ENCODE measurements at regions not wholly inside any gene's neighbourhood (a gene's known extent, or its start where the extent isn't known, plus 50 kb on each side); places are given as distances from the start of the nearest gene placed in this dataset.

DNA sequence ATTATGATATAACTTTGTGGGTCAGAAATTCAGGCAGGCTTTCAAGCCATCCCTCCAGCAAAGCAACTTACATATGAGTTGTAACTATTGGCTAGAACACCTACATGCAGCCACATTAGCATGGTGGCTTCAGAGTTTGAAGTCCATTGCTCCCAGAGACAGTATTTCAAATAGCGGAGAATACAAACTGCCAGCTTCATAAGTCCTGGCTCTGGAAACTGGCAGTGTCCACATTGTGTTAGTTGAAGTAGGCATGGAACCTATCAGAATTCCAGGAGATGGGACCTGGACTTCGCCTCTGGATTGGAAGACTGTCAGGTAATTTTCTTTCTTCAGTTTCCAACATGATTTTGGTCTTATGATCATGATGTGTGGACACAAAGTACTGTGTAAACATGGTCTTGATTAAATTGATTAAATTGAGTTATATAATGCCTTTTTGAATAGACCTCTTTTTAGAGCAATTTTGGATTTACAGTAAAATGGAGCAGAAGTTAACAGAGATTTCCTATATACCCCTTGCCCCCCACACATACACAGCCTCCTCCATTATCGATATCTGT lies 209.9 kb upstream of the NAV2 start:
- no peaks in the 10 kb centered on the region for H3K9me3 Mint-ChIP-seq (ENCODE audit: insufficient read depth)
- H3K36me3 Mint-ChIP-seq (ENCODE audit: low read depth): no peaks in the 10 kb centered on the region
- ChIA-PET POLR2A (no interaction called here), CTCF (no interaction called here)
- peaks cover 3% of the 10 kb centered on the region for H3K27me3 Mint-ChIP-seq (ENCODE audit: low read depth)
- H3K4me3 Mint-ChIP-seq: no peak overlapping the region
- no peaks in the 10 kb centered on the region for H3K4me1 Mint-ChIP-seq (ENCODE audit: low read depth)
- H3K27ac Mint-ChIP-seq: no peak overlapping the region
- DNase-seq (no peak), ATAC-seq (no peak)

- ChIA-PET CTCF (no interaction called here), POLR2A (no interaction called here)
- H3K36me3 Mint-ChIP-seq (ENCODE audit: low read depth): no peaks in the 10 kb centered on the region
- ATAC-seq (no peak), DNase-seq (no peak)
- no peaks in the 10 kb centered on the region for H3K4me1 Mint-ChIP-seq (ENCODE audit: low read depth)
- H3K27me3 Mint-ChIP-seq (ENCODE audit: low read depth): peaks cover 3% of the 10 kb centered on the region
- H3K9me3 Mint-ChIP-seq (ENCODE audit: insufficient read depth): no peaks in the 10 kb centered on the region
- no peak overlapping the region for H3K27ac Mint-ChIP-seq
- no peak overlapping the region for H3K4me3 Mint-ChIP-seq
Observed at GRCh38 chr11:19501631-19502030, 211.0 kb upstream of the NAV2 start.

GRCh38 chr11:19499999-19500398 lies 212.6 kb upstream of the NAV2 start:
- no peak overlapping the region for H3K4me3 Mint-ChIP-seq
- H3K9me3 Mint-ChIP-seq (ENCODE audit: insufficient read depth): no peaks in the 10 kb centered on the region
- H3K27me3 Mint-ChIP-seq (ENCODE audit: low read depth): peaks cover 3% of the 10 kb centered on the region
- H3K36me3 Mint-ChIP-seq (ENCODE audit: low read depth): no peaks in the 10 kb centered on the region
- ATAC-seq (no peak), DNase-seq (no peak)
- H3K4me1 Mint-ChIP-seq (ENCODE audit: low read depth): no peaks in the 10 kb centered on the region
- H3K27ac Mint-ChIP-seq: no peak overlapping the region
- CTCF ChIA-PET: no interaction called here
- POLR2A ChIA-PET: no interaction called here

GRCh38 chr11:19499026-19499669 lies 213.5 kb upstream of the NAV2 start:
- Mint-ChIP-seq H3K4me3 (no peak overlapping the region), H3K36me3 (ENCODE audit: low read depth) (no peaks in the 10 kb centered on the region), H3K27ac (no peak overlapping the region), H3K4me1 (ENCODE audit: low read depth) (no peaks in the 10 kb centered on the region), H3K9me3 (ENCODE audit: insufficient read depth) (no peaks in the 10 kb centered on the region), H3K27me3 (ENCODE audit: low read depth) (peaks cover 3% of the 10 kb centered on the region)
- no peak for ATAC-seq
- POLR2A ChIA-PET: no interaction called here
- no peak for DNase-seq
- CTCF ChIA-PET: no interaction called here

DNA sequence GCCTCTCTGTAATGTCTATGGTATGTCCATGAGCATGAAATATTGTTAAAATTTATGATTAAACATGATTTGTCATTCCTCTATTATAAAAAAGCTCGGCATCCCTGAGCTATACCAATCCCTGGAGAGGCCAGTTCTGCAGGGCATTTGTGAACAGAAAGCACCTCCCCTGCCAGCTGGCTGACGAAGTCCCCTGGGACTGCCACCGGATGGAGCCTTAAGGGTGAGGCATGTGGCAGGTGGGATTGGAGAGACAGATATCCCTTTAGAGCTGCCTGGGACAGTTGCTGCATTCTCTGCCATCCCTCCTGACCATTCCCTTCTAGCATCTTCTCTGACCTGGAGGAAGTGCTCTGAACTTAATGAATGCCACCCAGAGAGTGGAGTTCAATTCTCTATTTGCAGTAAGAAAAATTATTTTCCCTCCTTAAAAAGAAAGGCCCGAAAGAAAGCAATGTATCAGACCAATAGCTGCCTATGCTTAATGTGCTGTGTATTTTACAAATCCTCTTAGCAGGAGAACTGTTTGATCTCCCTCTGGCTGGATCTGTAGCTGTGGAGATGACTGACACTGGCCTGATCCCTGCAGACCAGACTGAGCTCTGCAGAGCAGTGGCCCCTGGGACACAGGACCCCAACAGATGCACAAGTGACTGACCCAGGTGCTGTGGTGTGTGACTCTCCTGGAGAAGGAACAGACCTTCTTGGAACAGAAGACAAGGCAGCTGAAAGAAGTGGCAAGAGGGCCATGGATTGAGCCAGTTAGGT lies 219.0 kb upstream of the NAV2 start:
- ATAC-seq (no peak), DNase-seq (no peak)
- H3K36me3 Mint-ChIP-seq (ENCODE audit: low read depth): no peaks in the 10 kb centered on the region
- no peak overlapping the region for H3K4me3 Mint-ChIP-seq
- peaks cover 4% of the 10 kb centered on the region for H3K27me3 Mint-ChIP-seq (ENCODE audit: low read depth)
- no peaks in the 10 kb centered on the region for H3K4me1 Mint-ChIP-seq (ENCODE audit: low read depth)
- H3K27ac Mint-ChIP-seq: no peak overlapping the region
- CTCF ChIA-PET: no interaction called here
- POLR2A ChIA-PET: no interaction called here
- no peaks in the 10 kb centered on the region for H3K9me3 Mint-ChIP-seq (ENCODE audit: insufficient read depth)

- ATAC-seq: no peak
- no peaks in the 10 kb centered on the region for H3K27me3 Mint-ChIP-seq (ENCODE audit: low read depth)
- no peak overlapping the region for H3K4me3 Mint-ChIP-seq
- H3K27ac Mint-ChIP-seq: no peak overlapping the region
- ChIA-PET CTCF (no interaction called here), POLR2A (no interaction called here)
- no peak for DNase-seq
- H3K36me3 Mint-ChIP-seq (ENCODE audit: low read depth): no peaks in the 10 kb centered on the region
- no peaks in the 10 kb centered on the region for H3K9me3 Mint-ChIP-seq (ENCODE audit: insufficient read depth)
- H3K4me1 Mint-ChIP-seq (ENCODE audit: low read depth): no peaks in the 10 kb centered on the region
Observed at GRCh38 chr11:19482319-19483100, 230.1 kb upstream of the NAV2 start.

DNA sequence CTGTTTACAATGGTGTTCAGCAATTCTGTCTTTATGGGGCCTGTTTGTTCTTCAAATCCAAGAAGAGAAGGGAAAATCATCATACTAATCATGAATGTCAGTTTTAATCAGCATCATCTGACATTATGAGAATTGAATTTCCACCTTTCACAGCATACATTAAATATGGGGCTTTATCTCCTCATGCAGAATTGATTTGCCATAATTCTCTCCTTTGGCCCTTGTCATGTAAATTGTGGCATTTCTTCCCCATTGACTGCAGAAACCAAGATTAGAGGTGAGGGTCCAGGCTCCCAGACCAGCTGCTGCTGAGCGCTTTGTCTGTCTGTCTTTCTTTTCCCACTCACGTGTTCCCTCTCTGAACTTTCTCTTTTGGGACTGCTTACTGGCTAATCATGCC lies 232.1 kb upstream of the NAV2 start:
- ChIA-PET CTCF (no interaction called here), POLR2A (no interaction called here)
- Mint-ChIP-seq H3K4me3 (no peak overlapping the region), H3K27ac (no peak overlapping the region), H3K9me3 (ENCODE audit: insufficient read depth) (no peaks in the 10 kb centered on the region), H3K36me3 (ENCODE audit: low read depth) (no peaks in the 10 kb centered on the region), H3K27me3 (ENCODE audit: low read depth) (no peaks in the 10 kb centered on the region), H3K4me1 (ENCODE audit: low read depth) (no peaks in the 10 kb centered on the region)
- ATAC-seq (no peak), DNase-seq (no peak)

- Mint-ChIP-seq H3K27ac (no peak overlapping the region), H3K36me3 (ENCODE audit: low read depth) (no peaks in the 10 kb centered on the region)
Observed at GRCh38 chr11:19478891-19479290, 233.7 kb upstream of the NAV2 start.

DNA sequence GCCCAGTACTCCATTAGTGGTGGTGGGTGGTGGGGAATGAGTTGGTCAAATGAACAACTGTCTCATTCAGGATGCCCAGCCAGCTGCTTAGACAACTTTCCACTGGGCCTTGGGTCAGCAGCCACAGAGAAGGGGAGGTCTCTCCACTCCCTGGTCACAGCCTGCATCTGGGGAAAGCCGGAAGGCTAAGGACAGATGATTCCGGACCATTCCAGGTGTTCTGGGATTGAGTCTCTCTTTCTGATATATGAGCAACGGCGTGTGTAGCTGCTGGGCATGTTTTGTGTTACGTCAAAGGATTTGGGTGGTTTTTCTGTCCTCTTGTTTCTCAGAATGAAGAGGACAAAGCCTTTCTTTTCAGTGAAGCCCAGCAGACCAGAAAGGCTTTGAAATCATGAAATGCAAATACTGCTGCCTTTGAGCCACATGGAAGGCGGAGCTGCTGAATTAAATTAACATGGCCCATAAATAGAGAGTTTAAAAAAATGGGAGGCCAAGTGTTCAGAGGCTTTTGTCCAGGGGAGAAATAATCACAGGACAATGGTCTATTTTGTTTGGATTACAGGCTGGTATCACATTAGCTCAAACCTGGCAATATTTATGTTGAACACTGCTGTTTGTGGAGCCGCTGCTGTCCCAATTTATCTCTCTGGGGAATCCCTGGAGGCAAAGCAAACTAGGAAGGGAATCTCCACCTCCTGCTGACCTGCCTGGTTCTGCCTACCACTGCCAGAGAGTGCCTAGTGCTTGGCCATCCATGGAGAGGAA lies 234.4 kb upstream of the E2F8 start:
- Mint-ChIP-seq H3K36me3 (ENCODE audit: low read depth) (no peaks in the 10 kb centered on the region), H3K27ac (no peak overlapping the region), H3K4me3 (no peak overlapping the region), H3K27me3 (ENCODE audit: low read depth) (no peaks in the 10 kb centered on the region), H3K4me1 (ENCODE audit: low read depth) (no peaks in the 10 kb centered on the region), H3K9me3 (ENCODE audit: insufficient read depth) (no peaks in the 10 kb centered on the region)
- ChIA-PET CTCF (no interaction called here), POLR2A (no interaction called here)
- DNase-seq (no peak), ATAC-seq (no peak)

More at GRCh38 chr11:19478891-19479290, 233.7 kb upstream of the NAV2 start:
- DNase-seq (no peak), ATAC-seq (no peak)
- Mint-ChIP-seq H3K27me3 (ENCODE audit: low read depth) (no peaks in the 10 kb centered on the region), H3K9me3 (ENCODE audit: insufficient read depth) (no peaks in the 10 kb centered on the region), H3K4me3 (no peak overlapping the region), H3K4me1 (ENCODE audit: low read depth) (no peaks in the 10 kb centered on the region)
- ChIA-PET CTCF (no interaction called here), POLR2A (no interaction called here)

DNA sequence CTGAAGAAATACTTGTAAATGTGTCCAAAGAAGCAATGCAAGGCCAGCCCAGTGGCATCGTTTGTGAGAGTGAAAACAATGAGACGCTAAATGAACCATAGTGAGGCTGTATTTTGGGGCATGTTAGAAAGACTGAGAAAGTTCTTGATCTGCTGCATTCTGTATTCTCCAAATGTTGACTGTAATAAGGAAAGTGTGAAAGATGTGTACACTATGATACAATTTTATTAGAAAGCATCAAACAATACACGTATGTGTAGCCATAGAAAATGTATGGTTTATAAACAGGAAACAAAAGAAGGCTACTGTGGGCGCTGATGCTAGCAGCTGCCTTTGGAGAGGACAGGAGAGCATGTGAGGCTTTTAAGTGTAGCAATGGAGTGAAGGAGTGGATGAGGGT lies 233.5 kb upstream of the E2F8 start:
- CTCF ChIA-PET: no interaction called here
- POLR2A ChIA-PET: no interaction called here
- ATAC-seq (no peak), DNase-seq (no peak)
- H3K4me1 Mint-ChIP-seq (ENCODE audit: low read depth): no peaks in the 10 kb centered on the region
- H3K9me3 Mint-ChIP-seq (ENCODE audit: insufficient read depth): no peaks in the 10 kb centered on the region
- no peaks in the 10 kb centered on the region for H3K36me3 Mint-ChIP-seq (ENCODE audit: low read depth)
- no peaks in the 10 kb centered on the region for H3K27me3 Mint-ChIP-seq (ENCODE audit: low read depth)
- no peak overlapping the region for H3K27ac Mint-ChIP-seq
- no peak overlapping the region for H3K4me3 Mint-ChIP-seq

- H3K9me3 Mint-ChIP-seq (ENCODE audit: insufficient read depth): no peaks in the 10 kb centered on the region
- H3K27ac Mint-ChIP-seq: no peak overlapping the region
- POLR2A ChIA-PET: no interaction called here
- CTCF ChIA-PET: no interaction called here
- ATAC-seq (no peak), DNase-seq (no peak)
- no peaks in the 10 kb centered on the region for H3K4me1 Mint-ChIP-seq (ENCODE audit: low read depth)
- H3K27me3 Mint-ChIP-seq (ENCODE audit: low read depth): no peaks in the 10 kb centered on the region
- H3K4me3 Mint-ChIP-seq: no peak overlapping the region
- no peaks in the 10 kb centered on the region for H3K36me3 Mint-ChIP-seq (ENCODE audit: low read depth)
Observed at GRCh38 chr11:19472679-19473078, 231.9 kb upstream of the E2F8 start.

DNA sequence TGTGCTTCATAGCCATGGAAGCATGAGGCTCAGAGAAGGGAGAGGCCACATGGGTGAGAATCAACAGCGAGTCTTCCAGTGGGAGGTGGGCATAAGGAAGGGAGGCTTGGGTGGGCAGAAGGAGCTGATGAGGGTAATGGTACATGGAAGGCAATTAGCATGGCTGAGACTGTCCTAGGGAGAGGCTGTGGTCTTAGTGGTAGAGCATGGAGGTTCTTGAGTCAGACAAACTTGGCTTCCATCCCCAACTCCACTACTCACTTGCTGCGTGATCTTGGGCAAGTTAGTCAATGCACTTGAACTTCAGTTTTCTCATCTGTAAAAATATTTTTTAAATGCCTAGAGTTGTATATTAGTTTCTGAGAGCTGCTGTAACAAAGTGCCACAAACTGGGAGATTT lies 227.2 kb upstream of the E2F8 start:
- ChIA-PET POLR2A (no interaction called here), CTCF (no interaction called here)
- Mint-ChIP-seq H3K27ac (no peak overlapping the region), H3K4me3 (no peak overlapping the region), H3K27me3 (ENCODE audit: low read depth) (peaks cover 2% of the 10 kb centered on the region), H3K9me3 (ENCODE audit: insufficient read depth) (no peaks in the 10 kb centered on the region), H3K36me3 (ENCODE audit: low read depth) (no peaks in the 10 kb centered on the region), H3K4me1 (ENCODE audit: low read depth) (no peaks in the 10 kb centered on the region)
- DNase-seq: no peak
- ATAC-seq: no peak
